Ovary (tissue), 3 donors: ENCODE measurements at regions not wholly inside any gene's neighbourhood (a gene's known extent, or its start where the extent isn't known, plus 50 kb on each side); places are given as distances from the start of the nearest gene placed in this dataset.

Experiments
- EP300 ChIP-seq: sonication (generic); formaldehyde crosslinking; IDR thresholded peaks from one replicate; pipeline ENCODE4 v1.6.1; 2017; ENCODE audit warnings: antibody characterized with exemption
- POLR2A ChIP-seq: fragments of 450-650 bp; IDR thresholded peaks from one replicate; pipeline ENCODE4 v1.6.1; 2017; ENCODE audit warnings: antibody characterized with exemption, mild to moderate bottlenecking, moderate library complexity
- TF ChIP-seq, protein P1 (sequence below), 3 donors: fragments of 450-650 bp in 2 of 3; fragments of 200-600 bp in 1 of 3; IDR thresholded peaks; one replicate each; pipeline versions ENCODE4 v1.5.1 to v1.8.0; 2016 to 2022; ENCODE audit warnings: antibody characterized with exemption in 3 of 3, mild to moderate bottlenecking in 1 of 3
- donor health status: DM: no; HTN: no; CAD: no.

DNA sequence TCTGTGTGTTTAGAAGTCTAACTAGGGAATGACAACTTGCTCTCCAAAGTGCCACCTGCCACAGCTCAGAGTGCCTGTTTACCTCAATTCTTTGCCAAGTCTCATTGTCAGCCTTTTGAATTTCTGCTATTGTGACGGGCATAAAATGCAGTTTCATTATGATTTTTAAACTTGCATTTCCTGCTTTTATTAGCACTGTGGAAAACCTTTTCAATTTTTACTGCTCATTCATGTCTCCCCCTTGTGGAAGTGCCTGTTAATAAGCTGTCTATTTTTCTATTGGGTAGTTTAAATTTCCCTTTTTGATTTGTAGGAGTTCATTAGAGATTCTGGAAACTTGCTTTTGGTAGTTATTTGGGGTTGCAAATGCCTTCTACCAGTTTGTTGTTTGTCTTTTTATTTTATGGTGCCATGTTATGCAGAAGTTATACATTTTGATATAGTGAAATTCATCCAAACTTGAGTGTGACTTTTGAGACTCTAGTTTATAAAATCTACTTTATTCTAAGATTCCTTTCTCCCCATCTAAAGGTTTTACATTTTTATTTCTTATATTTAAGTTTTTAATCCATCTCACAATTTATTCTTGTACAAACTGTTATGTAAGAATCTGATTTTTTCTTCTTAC, 53.9 kb upstream of the FRMD4B start:
- TF ChIP-seq, protein P1, sequence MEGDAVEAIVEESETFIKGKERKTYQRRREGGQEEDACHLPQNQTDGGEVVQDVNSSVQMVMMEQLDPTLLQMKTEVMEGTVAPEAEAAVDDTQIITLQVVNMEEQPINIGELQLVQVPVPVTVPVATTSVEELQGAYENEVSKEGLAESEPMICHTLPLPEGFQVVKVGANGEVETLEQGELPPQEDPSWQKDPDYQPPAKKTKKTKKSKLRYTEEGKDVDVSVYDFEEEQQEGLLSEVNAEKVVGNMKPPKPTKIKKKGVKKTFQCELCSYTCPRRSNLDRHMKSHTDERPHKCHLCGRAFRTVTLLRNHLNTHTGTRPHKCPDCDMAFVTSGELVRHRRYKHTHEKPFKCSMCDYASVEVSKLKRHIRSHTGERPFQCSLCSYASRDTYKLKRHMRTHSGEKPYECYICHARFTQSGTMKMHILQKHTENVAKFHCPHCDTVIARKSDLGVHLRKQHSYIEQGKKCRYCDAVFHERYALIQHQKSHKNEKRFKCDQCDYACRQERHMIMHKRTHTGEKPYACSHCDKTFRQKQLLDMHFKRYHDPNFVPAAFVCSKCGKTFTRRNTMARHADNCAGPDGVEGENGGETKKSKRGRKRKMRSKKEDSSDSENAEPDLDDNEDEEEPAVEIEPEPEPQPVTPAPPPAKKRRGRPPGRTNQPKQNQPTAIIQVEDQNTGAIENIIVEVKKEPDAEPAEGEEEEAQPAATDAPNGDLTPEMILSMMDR (IDR thresholded peaks at IDR 0.05) = peak in 2 of 3 donors; percentile 30 to 46
- TF ChIP-seq POLR2A (no peak), EP300 (no peak)
